MM.1S (cell line): ENCODE measurements at regions not wholly inside any gene's neighbourhood (a gene's known extent, or its start where the extent isn't known, plus 50 kb on each side); places are given as distances from the start of the nearest gene placed in this dataset.
"Not testable (repeated sequence)": the region's sequence is repeated elsewhere in the genome, so short reads cannot be mapped to it uniquely, and the experiment has no call there.

Experiments used
- EZH2 ChIP-seq: fragments of 300-600 bp; sonication (generic); optimal IDR thresholded peaks from 2 replicates; pipeline ENCODE3; 2017; ENCODE audit warnings: low read depth, mild to moderate bottlenecking, antibody characterized with exemption, low read length, mixed read lengths
- TF ChIP-seq, protein P1 (sequence below): fragments of 300-600 bp; sonication (generic); IDR thresholded peaks from 2 replicates; pipeline ENCODE4 v1.5.1; 2016; ENCODE audit warnings: antibody characterized with exemption, low read length, mixed read lengths

GRCh38 chr20:30723511-30723910 is 534.0 kb upstream of the DEFB115 start:
- TF ChIP-seq, protein P1, sequence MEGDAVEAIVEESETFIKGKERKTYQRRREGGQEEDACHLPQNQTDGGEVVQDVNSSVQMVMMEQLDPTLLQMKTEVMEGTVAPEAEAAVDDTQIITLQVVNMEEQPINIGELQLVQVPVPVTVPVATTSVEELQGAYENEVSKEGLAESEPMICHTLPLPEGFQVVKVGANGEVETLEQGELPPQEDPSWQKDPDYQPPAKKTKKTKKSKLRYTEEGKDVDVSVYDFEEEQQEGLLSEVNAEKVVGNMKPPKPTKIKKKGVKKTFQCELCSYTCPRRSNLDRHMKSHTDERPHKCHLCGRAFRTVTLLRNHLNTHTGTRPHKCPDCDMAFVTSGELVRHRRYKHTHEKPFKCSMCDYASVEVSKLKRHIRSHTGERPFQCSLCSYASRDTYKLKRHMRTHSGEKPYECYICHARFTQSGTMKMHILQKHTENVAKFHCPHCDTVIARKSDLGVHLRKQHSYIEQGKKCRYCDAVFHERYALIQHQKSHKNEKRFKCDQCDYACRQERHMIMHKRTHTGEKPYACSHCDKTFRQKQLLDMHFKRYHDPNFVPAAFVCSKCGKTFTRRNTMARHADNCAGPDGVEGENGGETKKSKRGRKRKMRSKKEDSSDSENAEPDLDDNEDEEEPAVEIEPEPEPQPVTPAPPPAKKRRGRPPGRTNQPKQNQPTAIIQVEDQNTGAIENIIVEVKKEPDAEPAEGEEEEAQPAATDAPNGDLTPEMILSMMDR, result not testable (repeated sequence)
- not testable (repeated sequence) for TF ChIP-seq EZH2
